K562 (cell line): ENCODE measurements at regions not wholly inside any gene's neighbourhood (a gene's known extent, or its start where the extent isn't known, plus 50 kb on each side); places are given as distances from the start of the nearest gene placed in this dataset.

Experiments used
- ATAC-seq: fragments of 200-7000 bp; cut with Tn5 transposase; 3 replicates; pipeline ENCODE4 v1.9.1; 2020; ENCODE audit warnings: moderate library complexity
- BruUV-seq: library from RNA; stranded (reverse); fragments of 400-500 nt; replicated peaks from 2 replicates; lab custom pipeline; 2021; lab: Mats Ljungman, UMichigan
- CTCF ChIA-PET: fragments of 300-600 bp; formaldehyde crosslinking; extraction: SDS; loops from one replicate; lab custom pipeline; 2021; ENCODE audit warnings: low intra/inter-chr PET ratio; lab: Yijun Ruan, JAX
- POLR2A ChIA-PET: fragments of 300-600, 350-650 bp; sonication (Branson Sonifier 250); formaldehyde crosslinking; extraction: SDS; loops from one replicate; lab custom pipeline; 2021; ENCODE audit warnings: antibody characterized with exemption, inconsistent platforms; lab: Yijun Ruan, JAX
- DNase-seq, 4 experiments: peaks; one replicate each; pipeline versions ENCODE4 v3.0.0 to v3.0.0-alpha.2; 2011 to 2018; ENCODE audit warnings: low spot score in 3 of 4, mixed read lengths in 3 of 4; ENCODE audit errors: extremely low read depth in 1 of 4
- FAIRE-seq: peaks from 2 replicates; lab custom pipeline; 2011; peaks lifted over from hg19 to GRCh38; lab: Jason Lieb, UNC
- H2AFZ ChIP-seq: 2 replicates; pipeline ENCODE4 v1.6.0; 2011; ENCODE audit warnings: low read depth, low read length, control low read depth, inconsistent platforms
- H3K27ac ChIP-seq: fragments of 200-600 bp; 3 replicates; pipeline ENCODE4 v1.8.0; 2011; ENCODE audit warnings: low read depth, mild to moderate bottlenecking, control low read depth, inconsistent platforms, low read length, moderate library complexity, mixed read lengths; ENCODE audit errors: extremely low read depth
- H3K27me3 ChIP-seq, 2 experiments: fragments of 300-600 bp in 1 of 2; 2 replicates in 1 of 2; 3 replicates in 1 of 2; pipeline versions ENCODE4 v1.6.0 to v1.8.0; 2011; ENCODE audit warnings: inconsistent platforms in 2 of 2, low read length in 2 of 2, mild to moderate bottlenecking in 1 of 2, mixed read lengths in 1 of 2, moderate library complexity in 1 of 2; ENCODE audit not compliant: control insufficient read depth in 2 of 2, insufficient read depth in 2 of 2
- H3K36me3 ChIP-seq: fragments of 300-600 bp; 3 replicates; pipeline ENCODE4 v1.8.0; 2011; ENCODE audit warnings: mild to moderate bottlenecking, low read length, inconsistent platforms; ENCODE audit not compliant: control insufficient read depth, insufficient read depth
- H3K4me1 ChIP-seq, 2 experiments: fragments of 200-600 bp in 1 of 2; replicated peaks in 1 of 2; 2 replicates in 1 of 2; 3 replicates in 1 of 2; pipeline versions ENCODE4 v1.5.1 to v1.8.0; 2011; ENCODE audit warnings: inconsistent platforms in 2 of 2, low read length in 2 of 2, mild to moderate bottlenecking in 1 of 2, mixed read lengths in 1 of 2, moderate library complexity in 1 of 2; ENCODE audit not compliant: control insufficient read depth in 2 of 2, insufficient read depth in 2 of 2
- H3K4me2 ChIP-seq: 2 replicates; pipeline ENCODE4 v1.6.1; 2011; ENCODE audit warnings: low read length, control low read depth, inconsistent platforms, mixed read lengths; ENCODE audit not compliant: insufficient read depth
- H3K4me3 ChIP-seq: fragments of 200-600 bp; sonication (generic), shearing (Covaris generic); 2 replicates; pipeline ENCODE4 v1.5.1; 2016; ENCODE audit warnings: control low read depth, inconsistent platforms
- H3K79me2 ChIP-seq: fragments of 200-600 bp; 3 replicates; pipeline ENCODE4 v1.8.0; 2011; ENCODE audit warnings: low read length, inconsistent platforms; ENCODE audit not compliant: control insufficient read depth, insufficient read depth
- H3K9ac ChIP-seq, 2 experiments: 2 replicates each; pipeline versions ENCODE4 v1.6.0 to v1.6.1; 2011; ENCODE audit warnings: low read depth in 2 of 2, low read length in 2 of 2, control low read depth in 1 of 2, inconsistent platforms in 1 of 2, mild to moderate bottlenecking in 1 of 2, mixed read lengths in 1 of 2; ENCODE audit not compliant: insufficient read depth in 1 of 2
- H3K9me1 ChIP-seq: one replicate; pipeline ENCODE4 v1.6.0; 2011; ENCODE audit warnings: inconsistent platforms, mild to moderate bottlenecking, low read length, moderate library complexity; ENCODE audit not compliant: control insufficient read depth, insufficient read depth
- H3K9me3 ChIP-seq: replicated peaks from 2 replicates; pipeline ENCODE4 v1.5.1; 2011; ENCODE audit warnings: low read depth, low read length, inconsistent platforms; ENCODE audit not compliant: control insufficient read depth, insufficient read depth
- H4K20me1 ChIP-seq: replicated peaks from 2 replicates; pipeline ENCODE4 v1.6.1; 2011; ENCODE audit warnings: low read length, inconsistent platforms, mixed read lengths; ENCODE audit not compliant: control insufficient read depth, insufficient read depth
- ARID3B ChIP-seq: fragments of 250-450 bp; sonication (Bioruptor Pico); IDR thresholded peaks from 2 replicates; pipeline ENCODE4 v1.4.0; 2020; ENCODE audit warnings: borderline replicate concordance
- DPF2 ChIP-seq: fragments of 450-650 bp; IDR thresholded peaks from 2 replicates; pipeline ENCODE4 v1.6.1; 2016
- FOSL1 ChIP-seq: fragments of 200-800 bp; sonication (Bioruptor generic); conservative IDR thresholded peaks from 2 replicates; pipeline ENCODE4 v1.6.1; 2016; ENCODE audit warnings: missing genetic modification characterization, missing compliant biosample characterization
- MITF ChIP-seq: IDR thresholded peaks from 2 replicates; pipeline ENCODE4 v1.6.1; 2014; ENCODE audit warnings: antibody characterized with exemption
- PTRF ChIP-seq: fragments of 450-650 bp; IDR thresholded peaks from 2 replicates; pipeline ENCODE4 v1.6.1; 2016; ENCODE audit warnings: mild to moderate bottlenecking, missing genetic modification characterization, missing compliant biosample characterization
- SFPQ ChIP-seq: fragments of 200-400 bp; formaldehyde crosslinking; IDR thresholded peaks from 2 replicates; pipeline ENCODE4 v1.6.1; 2017; ENCODE audit warnings: mild to moderate bottlenecking, low read depth, low read length, moderate library complexity
- TAF9B ChIP-seq: fragments of 450-650 bp; IDR thresholded peaks from 2 replicates; pipeline ENCODE4 v1.6.1; 2018; ENCODE audit warnings: mild to moderate bottlenecking; ENCODE audit not compliant: partially characterized antibody
- TCF15 ChIP-seq: fragments of 250-450 bp; sonication (Bioruptor Pico); IDR thresholded peaks from 2 replicates; pipeline ENCODE4 v1.8.0; 2022; ENCODE audit warnings: moderate library complexity, mild to moderate bottlenecking, inconsistent platforms
- ZC3H8 ChIP-seq: fragments of 450-650 bp; IDR thresholded peaks from 2 replicates; pipeline ENCODE4 v1.6.1; 2017
- ZNF655 ChIP-seq: fragments of 250-450 bp; sonication (Bioruptor Pico); IDR thresholded peaks from 2 replicates; pipeline ENCODE4 v1.5.0; 2021
- WGBS: fragments of 100-300 bp; shearing (Covaris generic); methylation state at CpG from one replicate; pipeline ENCODE4 v1.1.6; 2016; ENCODE audit warnings: low coverage, mixed read lengths; ENCODE audit not compliant: insufficient coverage; ENCODE audit errors: missing lambda C conversion rate; 5-methylcytosine and 5-hydroxymethylcytosine counted together
- in situ Hi-C: fragments of 300-500 bp; cut with MboI; formaldehyde crosslinking; loops from 4 replicates; pipeline ENCODE4 v1.15.0; 2018; ENCODE audit warnings: inconsistent platforms, mixed read lengths
- intact Hi-C: fragments of 100-400 bp; cut with micrococcal nuclease; formaldehyde crosslinking; loops from 2 replicates; pipeline ENCODE4 v1.14.2; 2022

GRCh38 chr14:97275276-97275675 is 478.1 kb downstream of the VRK1 start:
- Histone ChIP-seq H2AFZ (no peak overlapping the region), H4K20me1 (no peaks in the 10 kb centered on the region), H3K79me2 (no peaks in the 10 kb centered on the region), H3K9me1 (no peaks in the 10 kb centered on the region), H3K27ac (no peak overlapping the region), H3K36me3 (no peaks in the 10 kb centered on the region), H3K27me3 (no peaks in the 10 kb centered on the region), H3K9ac (no peak overlapping the region), H3K4me1 (no peaks in the 10 kb centered on the region), H3K4me3 (no peak overlapping the region), H3K9me3 (no peaks in the 10 kb centered on the region), H3K4me2 (no peak overlapping the region)
- FAIRE-seq (no peak), ATAC-seq (no peak), DNase-seq (no peak)
- no peak for TF ChIP-seq ZNF655 (CRISPR knock-in tag)
- in situ Hi-C loops (loop anchor here (25.0 kb wide), 1 partner anchor 688 kb away; no protein-coding TSS in a partner anchor), intact Hi-C loops (no loop called here)
- BruUV-seq, result no TSS peak
- POLR2A ChIA-PET, result no interaction called here
- WGBS, result 0% methylated on average over 3 of the region's 3 CpGs
- CTCF ChIA-PET, result no interaction called here

- no peak for ATAC-seq
- no peak overlapping the region for H3K4me3 ChIP-seq
- no peak for DNase-seq
- no peak overlapping the region for H3K9ac ChIP-seq
- ChIA-PET POLR2A (no interaction called here), CTCF (no interaction called here)
- H3K27ac ChIP-seq, result no peak overlapping the region
- no peaks in the 10 kb centered on the region for H4K20me1 ChIP-seq
- H3K9me1 ChIP-seq, result no peaks in the 10 kb centered on the region
- no peaks in the 10 kb centered on the region for H3K36me3 ChIP-seq
- FAIRE-seq, result no peak
- H2AFZ ChIP-seq, result no peak overlapping the region
- no TSS peak for BruUV-seq
- WGBS, result 6% methylated on average over 4 of the region's 4 CpGs
- in situ Hi-C loops (loop anchor here (25.0 kb wide), 1 partner anchor 689 kb away; no protein-coding TSS in a partner anchor), intact Hi-C loops (no loop called here)
- H3K4me2 ChIP-seq, result no peak overlapping the region
- no peaks in the 10 kb centered on the region for H3K4me1 ChIP-seq
- no peaks in the 10 kb centered on the region for H3K27me3 ChIP-seq
- no peaks in the 10 kb centered on the region for H3K9me3 ChIP-seq
- H3K79me2 ChIP-seq, result no peaks in the 10 kb centered on the region
- no peak for TF ChIP-seq DPF2
- TF ChIP-seq SFPQ, result no peak
- no peak for TF ChIP-seq ZC3H8
- TF ChIP-seq PTRF, result no peak
- TF ChIP-seq MITF, result no peak
- TF ChIP-seq ARID3B (CRISPR knock-in tag), result no peak
- no peak for TF ChIP-seq TCF15 (CRISPR knock-in tag)
- no peak for TF ChIP-seq TAF9B
- no peak for TF ChIP-seq FOSL1 (tag)
Measured at GRCh38 chr14:97276573-97276972, 479.4 kb downstream of the VRK1 start.
